GM12878 (cell line): ENCODE measurements at regions not wholly inside any gene's neighbourhood (a gene's known extent, or its start where the extent isn't known, plus 50 kb on each side); places are given as distances from the start of the nearest gene placed in this dataset.

Experiments used
- ATAC-seq: fragments of 200-7000 bp; cut with Tn5 transposase; 3 replicates; pipeline ENCODE4 v1.9.1; 2020; ENCODE audit warnings: mild to moderate bottlenecking, moderate library complexity
- BruUV-seq: library from RNA; stranded (reverse); fragments of 400-500 nt; replicated peaks from 2 replicates; lab custom pipeline; 2021; lab: Mats Ljungman, UMichigan
- CTCF ChIA-PET: fragments of 300-600 bp; sonication (Branson Sonifier 250); formaldehyde crosslinking; extraction: SDS; loops from one replicate; lab custom pipeline; 2021; ENCODE audit warnings: inconsistent platforms; lab: Yijun Ruan, JAX
- POLR2A ChIA-PET: fragments of 350-600 bp; formaldehyde crosslinking; extraction: SDS; loops from one replicate; lab custom pipeline; 2021; ENCODE audit warnings: inconsistent platforms; lab: Charles Lee
- RAD21 ChIA-PET: fragments of 300-600 bp; sonication (Branson Sonifier 250); formaldehyde crosslinking; loops from one replicate; lab custom pipeline; 2023; ENCODE audit warnings: antibody characterized with exemption; ENCODE audit not compliant: unreplicated experiment; lab: Charles Lee
- SMC1A ChIA-PET: fragments of 300-600 bp; sonication (Branson Sonifier 250); formaldehyde crosslinking; loops from one replicate; lab custom pipeline; 2023; ENCODE audit not compliant: unreplicated experiment, uncharacterized antibody; lab: Charles Lee
- DNase-seq: peaks from one replicate; pipeline ENCODE4 v3.0.0-alpha.2; 2011; ENCODE audit warnings: low read depth, low spot score
- FAIRE-seq: peaks from 3 replicates; lab custom pipeline; 2011; peaks lifted over from hg19 to GRCh38; lab: Jason Lieb, UNC
- H2AFZ ChIP-seq: 2 replicates; pipeline ENCODE4 v1.6.0; 2011; ENCODE audit warnings: low read depth, low read length, control low read depth; ENCODE audit not compliant: control insufficient read depth
- H3K27ac ChIP-seq: 2 replicates; pipeline ENCODE4 v1.5.1; 2011; ENCODE audit warnings: control low read depth; ENCODE audit not compliant: control insufficient read depth, insufficient read depth
- H3K27me3 ChIP-seq, 2 experiments: replicated peaks in 1 of 2; 2 replicates each; pipeline versions ENCODE4 v1.6.0 to v1.6.1; 2011; ENCODE audit warnings: low read length in 1 of 2; ENCODE audit not compliant: control insufficient read depth in 2 of 2, insufficient read depth in 2 of 2
- H3K36me3 ChIP-seq, 2 experiments: 2 replicates each; pipeline ENCODE4 v1.5.1; 2011; ENCODE audit warnings: low read length in 1 of 2; ENCODE audit not compliant: control insufficient read depth in 2 of 2, insufficient read depth in 2 of 2
- H3K4me1 ChIP-seq: 2 replicates; pipeline ENCODE4 v1.6.1; 2011; ENCODE audit warnings: mild to moderate bottlenecking, low read length, moderate library complexity, mixed read lengths; ENCODE audit not compliant: control insufficient read depth, insufficient read depth
- H3K4me2 ChIP-seq: 2 replicates; pipeline ENCODE4 v1.6.0; 2011; ENCODE audit warnings: control low read depth; ENCODE audit not compliant: control insufficient read depth, insufficient read depth
- H3K4me3 ChIP-seq: fragments of 200-600 bp; sonication (generic); 2 replicates; pipeline ENCODE4 v1.5.1; 2016
- H3K79me2 ChIP-seq: 2 replicates; pipeline ENCODE4 v1.6.0; 2011; ENCODE audit warnings: low read length; ENCODE audit not compliant: control insufficient read depth, insufficient read depth
- H3K9ac ChIP-seq: 2 replicates; pipeline ENCODE4 v1.8.0; 2011; ENCODE audit warnings: low read length, control low read depth, mixed read lengths; ENCODE audit not compliant: control insufficient read depth, insufficient read depth
- H3K9me3 ChIP-seq: replicated peaks from 3 replicates; pipeline ENCODE4 v1.5.1; 2011; ENCODE audit warnings: mild to moderate bottlenecking, low read length; ENCODE audit not compliant: control insufficient read depth, insufficient read depth
- H4K20me1 ChIP-seq: 2 replicates; pipeline ENCODE4 v1.6.0; 2011; ENCODE audit not compliant: control insufficient read depth, insufficient read depth
- ATF2 ChIP-seq: IDR thresholded peaks from 2 replicates; pipeline ENCODE4 v1.6.1; 2012; ENCODE audit warnings: low read length, inconsistent platforms
- ATF7 ChIP-seq: fragments of 450-650 bp; IDR thresholded peaks from 2 replicates; pipeline ENCODE4 v1.6.1; 2016; ENCODE audit warnings: low read depth, mild to moderate bottlenecking
- CREM ChIP-seq: IDR thresholded peaks from 2 replicates; pipeline ENCODE4 v1.6.1; 2014; ENCODE audit warnings: antibody characterized with exemption, low read depth
- HDAC6 ChIP-seq: fragments of 200-600 bp; sonication (generic); IDR thresholded peaks from one replicate; pipeline ENCODE4 v1.8.0; 2017; ENCODE audit warnings: antibody characterized with exemption; ENCODE audit not compliant: unreplicated experiment
- IKZF2 ChIP-seq, 2 experiments: fragments of 450-650 bp; IDR thresholded peaks; 2 replicates each; pipeline ENCODE4 v1.6.1; 2017; ENCODE audit warnings: mild to moderate bottlenecking in 2 of 2, moderate library complexity in 2 of 2
- MYB ChIP-seq: fragments of 150-350 bp; IDR thresholded peaks from 2 replicates; pipeline ENCODE4 v1.6.1; 2014; ENCODE audit warnings: mild to moderate bottlenecking, low read depth, low read length, borderline replicate concordance
- PAX5 ChIP-seq: IDR thresholded peaks from 2 replicates; pipeline ENCODE4 v1.6.1; 2011; ENCODE audit warnings: low read depth, low read length, borderline replicate concordance
- PBX3 ChIP-seq: IDR thresholded peaks from 2 replicates; pipeline ENCODE4 v1.6.1; 2011; ENCODE audit warnings: mild to moderate bottlenecking, low read depth, low read length, moderate library complexity; ENCODE audit not compliant: insufficient replicate concordance
- PKNOX1 ChIP-seq: fragments of 450-650 bp; IDR thresholded peaks from 2 replicates; pipeline ENCODE4 v1.6.1; 2016; ENCODE audit warnings: mild to moderate bottlenecking
- RELB ChIP-seq: fragments of 450-650 bp; IDR thresholded peaks from 2 replicates; pipeline ENCODE4 v1.6.1; 2017; ENCODE audit warnings: low read depth, mild to moderate bottlenecking, moderate library complexity
- TCF3 ChIP-seq: IDR thresholded peaks from 2 replicates; pipeline ENCODE4 v1.6.1; 2012; ENCODE audit warnings: low read depth, mild to moderate bottlenecking, low read length, borderline replicate concordance; ENCODE audit not compliant: insufficient read depth
- ZNF207 ChIP-seq: fragments of 450-650 bp; IDR thresholded peaks from 2 replicates; pipeline ENCODE4 v1.6.1; 2014; ENCODE audit warnings: antibody characterized with exemption, mild to moderate bottlenecking, borderline replicate concordance
- ZZZ3 ChIP-seq: IDR thresholded peaks from 2 replicates; pipeline ENCODE4 v1.6.1; 2011; ENCODE audit warnings: low read depth; ENCODE audit not compliant: control insufficient read depth, insufficient read length
- WGBS: methylation state at CpG from one replicate; pipeline ENCODE4 v1.1.6; 2016; ENCODE audit warnings: low lambda C conversion rate; ENCODE audit not compliant: insufficient replicate concordance, insufficient coverage; ENCODE audit errors: missing lambda C conversion rate; 5-methylcytosine and 5-hydroxymethylcytosine counted together
- in situ Hi-C: fragments of 300-500 bp; cut with MboI; formaldehyde crosslinking; loops from 9 replicates; pipeline ENCODE4 v1.14.3; 2018; ENCODE audit warnings: mixed read lengths
- intact Hi-C: fragments of 100-400 bp; cut with micrococcal nuclease; formaldehyde crosslinking; loops from one replicate; pipeline ENCODE4 v1.14.2; 2022; ENCODE audit not compliant: unreplicated experiment

GRCh38 chr1:118360817-118361216, 175.8 kb upstream of the SPAG17 start (continued):
- no peak for TF ChIP-seq TCF3
- no peak for TF ChIP-seq MYB
- no peak for TF ChIP-seq PKNOX1
- TF ChIP-seq ZNF207: no peak
- no peak for TF ChIP-seq PBX3

GRCh38 chr1:118346936-118347335, 161.9 kb upstream of the SPAG17 start:
- WGBS: 15% methylated on average over 3 of the region's 3 CpGs
- FAIRE-seq: no peak
- ChIA-PET CTCF (no interaction called here), SMC1A (no interaction called here), POLR2A (no interaction called here), RAD21 (no interaction called here)
- H3K27me3 ChIP-seq: no peaks in the 10 kb centered on the region
- no peaks in the 10 kb centered on the region for H4K20me1 ChIP-seq
- intact Hi-C loops: no loop called here
- TF ChIP-seq CREM: no peak
- TF ChIP-seq ATF7: no peak
- TF ChIP-seq HDAC6: no peak
- no peak for TF ChIP-seq IKZF2 (IDR thresholded peaks at IDR 0.05)
- TF ChIP-seq ZZZ3: no peak
- TF ChIP-seq PAX5: no peak
- TF ChIP-seq RELB: no peak
- TF ChIP-seq ATF2: no peak
- BruUV-seq: no TSS peak
- no peak overlapping the region for H3K4me3 ChIP-seq
- in situ Hi-C loops: no loop called here
- ATAC-seq: no peak
- no peak overlapping the region for H3K9ac ChIP-seq
- H3K27ac ChIP-seq: no peak overlapping the region
- no peak overlapping the region for H2AFZ ChIP-seq
- no peaks in the 10 kb centered on the region for H3K9me3 ChIP-seq
- DNase-seq: no peak
- H3K4me1 ChIP-seq: no peaks in the 10 kb centered on the region
- H3K4me2 ChIP-seq: no peak overlapping the region
- H3K79me2 ChIP-seq: no peaks in the 10 kb centered on the region
- H3K36me3 ChIP-seq: no peaks in the 10 kb centered on the region
